WTC11 (cell line): ENCODE measurements at regions not wholly inside any gene's neighbourhood (a gene's known extent, or its start where the extent isn't known, plus 50 kb on each side); places are given as distances from the start of the nearest gene placed in this dataset.

ENCODE experiments used
- ATAC-seq: fragments of 200-7000 bp; cut with Tn5 transposase; 2 replicates; pipeline ENCODE4 v1.10.0; 2021; ENCODE audit warnings: mild to moderate bottlenecking, moderate library complexity
- CTCF ChIA-PET: fragments of 300-600 bp; sonication (Branson Sonifier 250); formaldehyde crosslinking; loops from one replicate; lab custom pipeline; 2021; ENCODE audit warnings: antibody characterized with exemption; lab: Charles Lee
- POLR2A ChIA-PET: fragments of 350-600 bp; sonication (Branson Sonifier 250); formaldehyde crosslinking; loops from one replicate; lab custom pipeline; 2021; ENCODE audit warnings: antibody characterized with exemption; lab: Charles Lee
- DNase-seq: peaks from one replicate; pipeline ENCODE4 v3.0.0; 2021; ENCODE audit warnings: low spot score
- H3K27ac Mint-ChIP-seq: 2 replicates; pipeline ENCODE4 v1.8.0; 2021; ENCODE audit warnings: mixed read lengths
- H3K27me3 Mint-ChIP-seq: 2 replicates; pipeline ENCODE4 v1.8.0; 2021; ENCODE audit warnings: low read depth, mild to moderate bottlenecking, moderate library complexity, mixed read lengths
- H3K36me3 Mint-ChIP-seq: 2 replicates; pipeline ENCODE4 v1.8.0; 2021; ENCODE audit warnings: mixed read lengths
- H3K4me1 Mint-ChIP-seq: 2 replicates; pipeline ENCODE4 v1.8.0; 2022; ENCODE audit warnings: mixed read lengths
- H3K4me3 Mint-ChIP-seq: 2 replicates; pipeline ENCODE4 v1.8.0; 2021; ENCODE audit warnings: mild to moderate bottlenecking, moderate library complexity, mixed read lengths
- H3K9me3 Mint-ChIP-seq: 2 replicates; pipeline ENCODE4 v1.8.0; 2021; ENCODE audit warnings: mixed read lengths
- ATF2 ChIP-seq: sonication (generic); formaldehyde crosslinking; IDR thresholded peaks from 2 replicates; pipeline ENCODE4 v1.8.1; 2022; ENCODE audit warnings: low read depth, missing genetic modification reagents, borderline replicate concordance
- CREB1 ChIP-seq: sonication (generic); formaldehyde crosslinking; IDR thresholded peaks from 2 replicates; pipeline ENCODE4 v1.8.0; 2023; ENCODE audit warnings: mild to moderate bottlenecking, missing genetic modification reagents
- HMGXB4 ChIP-seq: sonication (generic); formaldehyde crosslinking; IDR thresholded peaks from 2 replicates; pipeline ENCODE4 v1.8.1; 2023; ENCODE audit warnings: mild to moderate bottlenecking, moderate library complexity, missing genetic modification reagents
- KAT7 ChIP-seq: sonication (generic); formaldehyde crosslinking; IDR thresholded peaks from 2 replicates; pipeline ENCODE4 v1.8.1; 2023; ENCODE audit warnings: missing genetic modification reagents, mild to moderate bottlenecking, borderline replicate concordance
- MAX ChIP-seq: sonication (generic); formaldehyde crosslinking; IDR thresholded peaks from 2 replicates; pipeline ENCODE4 v1.8.0; 2022; ENCODE audit warnings: mild to moderate bottlenecking, missing genetic modification reagents
- NFYB ChIP-seq: sonication (generic); formaldehyde crosslinking; conservative IDR thresholded peaks from 2 replicates; pipeline ENCODE4 v1.8.0; 2022; ENCODE audit warnings: low read depth, missing genetic modification reagents
- NR3C1 ChIP-seq: sonication (generic); formaldehyde crosslinking; conservative IDR thresholded peaks from 2 replicates; pipeline ENCODE4 v1.8.1; 2023; ENCODE audit warnings: low read depth, mild to moderate bottlenecking, missing genetic modification reagents
- SOX15 ChIP-seq: fragments of 250-450 bp; sonication (Bioruptor Pico); IDR thresholded peaks from 2 replicates; pipeline ENCODE4 v1.9.0; 2021; ENCODE audit warnings: mild to moderate bottlenecking
- SP1 ChIP-seq: sonication (generic); formaldehyde crosslinking; conservative IDR thresholded peaks from 2 replicates; pipeline ENCODE4 v1.8.1; 2022; ENCODE audit warnings: missing genetic modification reagents
- ZNF671 ChIP-seq: fragments of 250-450 bp; sonication (Bioruptor Pico); IDR thresholded peaks from 2 replicates; pipeline ENCODE4 v1.8.0; 2021; ENCODE audit warnings: mild to moderate bottlenecking
- TF ChIP-seq, protein P1 (sequence below): sonication (generic); formaldehyde crosslinking; IDR thresholded peaks from 2 replicates; pipeline ENCODE4 v1.8.1; 2023; ENCODE audit warnings: mild to moderate bottlenecking, missing genetic modification reagents, moderate library complexity
- TF ChIP-seq, protein P2 (sequence below): sonication (generic); formaldehyde crosslinking; IDR thresholded peaks from 2 replicates; pipeline ENCODE4 v1.8.1; 2023; ENCODE audit warnings: mild to moderate bottlenecking, missing genetic modification reagents, borderline replicate concordance
- TF ChIP-seq, protein P3 (sequence below): sonication (generic); formaldehyde crosslinking; IDR thresholded peaks from 2 replicates; pipeline ENCODE4 v1.8.1; 2023; ENCODE audit warnings: mild to moderate bottlenecking, missing genetic modification reagents, moderate library complexity
- TF ChIP-seq, protein P4 (sequence below): sonication (generic); formaldehyde crosslinking; IDR thresholded peaks from 2 replicates; pipeline ENCODE4 v1.8.0; 2023; ENCODE audit warnings: missing genetic modification reagents, mild to moderate bottlenecking, borderline replicate concordance

DNA sequence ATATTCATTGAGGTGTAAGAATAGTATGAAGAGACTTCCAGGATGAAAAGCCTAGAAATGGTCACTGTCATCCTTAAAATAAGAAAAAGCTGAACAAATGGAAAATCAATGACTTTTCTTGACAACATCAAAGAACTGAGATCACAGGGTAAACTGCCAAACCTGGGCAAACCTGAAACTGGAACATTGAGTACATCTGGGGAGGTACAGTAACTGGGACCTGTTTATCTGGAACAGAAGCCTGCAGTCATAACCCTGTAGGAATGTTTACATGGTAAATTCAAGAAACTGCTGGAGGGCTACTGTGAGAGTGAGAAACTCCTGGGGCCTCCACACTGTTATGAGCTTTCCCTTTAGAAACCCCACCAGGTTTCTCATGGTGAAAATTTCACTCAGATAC, 130.1 kb upstream of the PIRT start (continued):
- TF ChIP-seq MAX (CRISPR knock-in tag) (no peak), NFYB (CRISPR knock-in tag) (no peak), ATF2 (no peak)

DNA sequence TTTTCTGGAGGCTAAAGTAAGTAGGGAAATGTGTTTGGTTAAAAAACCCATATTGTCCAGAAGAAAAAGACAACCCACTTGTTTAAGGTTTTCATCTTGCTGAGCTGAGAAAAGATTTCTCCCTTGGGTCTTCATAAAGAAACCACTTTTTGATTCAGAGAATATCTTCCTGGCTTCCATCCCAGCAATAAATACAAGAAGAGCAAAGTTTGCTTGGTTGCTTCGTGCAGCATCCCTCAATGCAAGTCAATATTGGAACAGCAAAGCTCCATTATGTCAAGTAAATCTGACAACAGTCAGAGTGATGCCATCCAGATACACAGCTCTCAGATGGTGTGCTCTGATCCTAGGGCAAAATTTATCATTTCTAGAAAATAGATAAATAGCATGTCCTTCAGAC, 118.9 kb upstream of the PIRT start:
- no peak for DNase-seq
- peaks cover 46% of the 10 kb centered on the region for H3K36me3 Mint-ChIP-seq
- CTCF ChIA-PET: no interaction called here
- no peak for ATAC-seq
- no peaks in the 10 kb centered on the region; the same call in 1 of the 2 replicates for H3K27me3 Mint-ChIP-seq
- no peak for TF ChIP-seq ZNF671 (CRISPR knock-in tag)
- TF ChIP-seq KAT7 (CRISPR knock-in tag): no peak
- TF ChIP-seq, protein P1, sequence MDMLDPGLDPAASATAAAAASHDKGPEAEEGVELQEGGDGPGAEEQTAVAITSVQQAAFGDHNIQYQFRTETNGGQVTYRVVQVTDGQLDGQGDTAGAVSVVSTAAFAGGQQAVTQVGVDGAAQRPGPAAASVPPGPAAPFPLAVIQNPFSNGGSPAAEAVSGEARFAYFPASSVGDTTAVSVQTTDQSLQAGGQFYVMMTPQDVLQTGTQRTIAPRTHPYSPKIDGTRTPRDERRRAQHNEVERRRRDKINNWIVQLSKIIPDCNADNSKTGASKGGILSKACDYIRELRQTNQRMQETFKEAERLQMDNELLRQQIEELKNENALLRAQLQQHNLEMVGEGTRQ (CRISPR knock-in tag): no peak
- no peak for TF ChIP-seq ATF2
- TF ChIP-seq SP1 (CRISPR knock-in tag): no peak
- TF ChIP-seq NR3C1 (CRISPR knock-in tag): no peak
- TF ChIP-seq SOX15 (CRISPR knock-in tag): no peak
- no peak for TF ChIP-seq HMGXB4 (CRISPR knock-in tag)
- no peak for TF ChIP-seq CREB1
- TF ChIP-seq, protein P2, sequence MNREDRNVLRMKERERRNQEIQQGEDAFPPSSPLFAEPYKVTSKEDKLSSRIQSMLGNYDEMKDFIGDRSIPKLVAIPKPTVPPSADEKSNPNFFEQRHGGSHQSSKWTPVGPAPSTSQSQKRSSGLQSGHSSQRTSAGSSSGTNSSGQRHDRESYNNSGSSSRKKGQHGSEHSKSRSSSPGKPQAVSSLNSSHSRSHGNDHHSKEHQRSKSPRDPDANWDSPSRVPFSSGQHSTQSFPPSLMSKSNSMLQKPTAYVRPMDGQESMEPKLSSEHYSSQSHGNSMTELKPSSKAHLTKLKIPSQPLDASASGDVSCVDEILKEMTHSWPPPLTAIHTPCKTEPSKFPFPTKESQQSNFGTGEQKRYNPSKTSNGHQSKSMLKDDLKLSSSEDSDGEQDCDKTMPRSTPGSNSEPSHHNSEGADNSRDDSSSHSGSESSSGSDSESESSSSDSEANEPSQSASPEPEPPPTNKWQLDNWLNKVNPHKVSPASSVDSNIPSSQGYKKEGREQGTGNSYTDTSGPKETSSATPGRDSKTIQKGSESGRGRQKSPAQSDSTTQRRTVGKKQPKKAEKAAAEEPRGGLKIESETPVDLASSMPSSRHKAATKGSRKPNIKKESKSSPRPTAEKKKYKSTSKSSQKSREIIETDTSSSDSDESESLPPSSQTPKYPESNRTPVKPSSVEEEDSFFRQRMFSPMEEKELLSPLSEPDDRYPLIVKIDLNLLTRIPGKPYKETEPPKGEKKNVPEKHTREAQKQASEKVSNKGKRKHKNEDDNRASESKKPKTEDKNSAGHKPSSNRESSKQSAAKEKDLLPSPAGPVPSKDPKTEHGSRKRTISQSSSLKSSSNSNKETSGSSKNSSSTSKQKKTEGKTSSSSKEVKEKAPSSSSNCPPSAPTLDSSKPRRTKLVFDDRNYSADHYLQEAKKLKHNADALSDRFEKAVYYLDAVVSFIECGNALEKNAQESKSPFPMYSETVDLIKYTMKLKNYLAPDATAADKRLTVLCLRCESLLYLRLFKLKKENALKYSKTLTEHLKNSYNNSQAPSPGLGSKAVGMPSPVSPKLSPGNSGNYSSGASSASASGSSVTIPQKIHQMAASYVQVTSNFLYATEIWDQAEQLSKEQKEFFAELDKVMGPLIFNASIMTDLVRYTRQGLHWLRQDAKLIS (CRISPR knock-in tag): no peak
- TF ChIP-seq, protein P3, sequence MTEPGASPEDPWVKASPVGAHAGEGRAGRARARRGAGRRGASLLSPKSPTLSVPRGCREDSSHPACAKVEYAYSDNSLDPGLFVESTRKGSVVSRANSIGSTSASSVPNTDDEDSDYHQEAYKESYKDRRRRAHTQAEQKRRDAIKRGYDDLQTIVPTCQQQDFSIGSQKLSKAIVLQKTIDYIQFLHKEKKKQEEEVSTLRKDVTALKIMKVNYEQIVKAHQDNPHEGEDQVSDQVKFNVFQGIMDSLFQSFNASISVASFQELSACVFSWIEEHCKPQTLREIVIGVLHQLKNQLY (CRISPR knock-in tag): no peak
- TF ChIP-seq, protein P4, sequence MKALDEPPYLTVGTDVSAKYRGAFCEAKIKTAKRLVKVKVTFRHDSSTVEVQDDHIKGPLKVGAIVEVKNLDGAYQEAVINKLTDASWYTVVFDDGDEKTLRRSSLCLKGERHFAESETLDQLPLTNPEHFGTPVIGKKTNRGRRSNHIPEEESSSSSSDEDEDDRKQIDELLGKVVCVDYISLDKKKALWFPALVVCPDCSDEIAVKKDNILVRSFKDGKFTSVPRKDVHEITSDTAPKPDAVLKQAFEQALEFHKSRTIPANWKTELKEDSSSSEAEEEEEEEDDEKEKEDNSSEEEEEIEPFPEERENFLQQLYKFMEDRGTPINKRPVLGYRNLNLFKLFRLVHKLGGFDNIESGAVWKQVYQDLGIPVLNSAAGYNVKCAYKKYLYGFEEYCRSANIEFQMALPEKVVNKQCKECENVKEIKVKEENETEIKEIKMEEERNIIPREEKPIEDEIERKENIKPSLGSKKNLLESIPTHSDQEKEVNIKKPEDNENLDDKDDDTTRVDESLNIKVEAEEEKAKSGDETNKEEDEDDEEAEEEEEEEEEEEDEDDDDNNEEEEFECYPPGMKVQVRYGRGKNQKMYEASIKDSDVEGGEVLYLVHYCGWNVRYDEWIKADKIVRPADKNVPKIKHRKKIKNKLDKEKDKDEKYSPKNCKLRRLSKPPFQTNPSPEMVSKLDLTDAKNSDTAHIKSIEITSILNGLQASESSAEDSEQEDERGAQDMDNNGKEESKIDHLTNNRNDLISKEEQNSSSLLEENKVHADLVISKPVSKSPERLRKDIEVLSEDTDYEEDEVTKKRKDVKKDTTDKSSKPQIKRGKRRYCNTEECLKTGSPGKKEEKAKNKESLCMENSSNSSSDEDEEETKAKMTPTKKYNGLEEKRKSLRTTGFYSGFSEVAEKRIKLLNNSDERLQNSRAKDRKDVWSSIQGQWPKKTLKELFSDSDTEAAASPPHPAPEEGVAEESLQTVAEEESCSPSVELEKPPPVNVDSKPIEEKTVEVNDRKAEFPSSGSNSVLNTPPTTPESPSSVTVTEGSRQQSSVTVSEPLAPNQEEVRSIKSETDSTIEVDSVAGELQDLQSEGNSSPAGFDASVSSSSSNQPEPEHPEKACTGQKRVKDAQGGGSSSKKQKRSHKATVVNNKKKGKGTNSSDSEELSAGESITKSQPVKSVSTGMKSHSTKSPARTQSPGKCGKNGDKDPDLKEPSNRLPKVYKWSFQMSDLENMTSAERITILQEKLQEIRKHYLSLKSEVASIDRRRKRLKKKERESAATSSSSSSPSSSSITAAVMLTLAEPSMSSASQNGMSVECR (CRISPR knock-in tag): no peak
- H3K4me1 Mint-ChIP-seq: no peaks in the 10 kb centered on the region
- H3K4me3 Mint-ChIP-seq: no peak overlapping the region
- peaks cover 80% of the 10 kb centered on the region for H3K9me3 Mint-ChIP-seq
- POLR2A ChIA-PET: no interaction called here
- no peak overlapping the region for H3K27ac Mint-ChIP-seq
